PFSK-1 (cell line): ENCODE measurements at regions not wholly inside any gene's neighbourhood (a gene's known extent, or its start where the extent isn't known, plus 50 kb on each side); places are given as distances from the start of the nearest gene placed in this dataset.

Experiments used
- POLR2AphosphoS5 ChIP-seq: IDR thresholded peaks from 2 replicates; pipeline ENCODE4 v1.6.1; 2012; ENCODE audit warnings: low read depth, mild to moderate bottlenecking, control low read depth, low read length, moderate library complexity
- TAF1 ChIP-seq: IDR thresholded peaks from 2 replicates; pipeline ENCODE4 v1.6.1; 2012; ENCODE audit warnings: low read length, control low read depth, borderline replicate concordance; ENCODE audit not compliant: insufficient read depth
- TF ChIP-seq, protein P1 (sequence below), 2 experiments: IDR thresholded peaks; 2 replicates each; pipeline versions ENCODE4 v1.6.1 to v1.8.0; 2011 to 2012; ENCODE audit warnings: low read depth in 2 of 2, low read length in 2 of 2, control low read depth in 1 of 2, inconsistent platforms in 1 of 2, mild to moderate bottlenecking in 1 of 2, moderate library complexity in 1 of 2; ENCODE audit not compliant: insufficient read depth in 1 of 2

DNA sequence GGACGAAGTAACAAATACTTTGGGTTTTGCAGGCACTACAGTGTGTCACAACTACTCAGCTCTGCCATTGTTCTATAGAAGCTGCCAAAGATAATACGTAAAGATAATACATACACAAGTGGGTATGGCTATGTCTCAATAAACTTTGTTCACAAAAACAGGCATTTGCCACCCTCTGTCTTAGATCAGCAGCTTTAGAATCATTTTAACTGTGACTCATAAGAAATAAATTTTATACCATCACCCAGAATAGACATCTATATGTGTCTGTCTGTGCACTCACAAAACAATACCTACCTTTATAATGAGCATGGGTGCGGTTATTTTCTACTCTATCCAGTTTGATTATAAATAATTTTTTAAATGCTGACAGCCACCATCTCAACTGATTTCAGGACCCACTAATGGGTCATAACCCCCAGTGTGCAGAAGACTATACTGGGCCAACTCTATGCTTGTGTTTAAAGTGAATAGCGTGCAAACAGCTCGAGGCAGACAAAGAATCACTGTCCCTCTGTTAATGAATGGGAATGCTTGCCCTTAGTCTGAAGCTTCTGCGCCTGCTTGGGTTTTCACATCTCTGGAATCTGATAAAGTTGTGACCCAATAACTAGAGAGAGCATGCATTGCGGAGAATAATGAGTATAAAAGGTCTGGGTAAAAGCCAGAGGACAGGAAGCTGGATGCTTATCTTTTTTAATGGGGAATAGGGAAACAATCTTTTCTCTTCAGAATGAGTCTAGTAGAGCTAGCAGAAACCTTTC lies 216.2 kb downstream of the PLPP3 start:
- TF ChIP-seq POLR2AphosphoS5, result no peak
- TF ChIP-seq TAF1, result no peak
- TF ChIP-seq, protein P1, sequence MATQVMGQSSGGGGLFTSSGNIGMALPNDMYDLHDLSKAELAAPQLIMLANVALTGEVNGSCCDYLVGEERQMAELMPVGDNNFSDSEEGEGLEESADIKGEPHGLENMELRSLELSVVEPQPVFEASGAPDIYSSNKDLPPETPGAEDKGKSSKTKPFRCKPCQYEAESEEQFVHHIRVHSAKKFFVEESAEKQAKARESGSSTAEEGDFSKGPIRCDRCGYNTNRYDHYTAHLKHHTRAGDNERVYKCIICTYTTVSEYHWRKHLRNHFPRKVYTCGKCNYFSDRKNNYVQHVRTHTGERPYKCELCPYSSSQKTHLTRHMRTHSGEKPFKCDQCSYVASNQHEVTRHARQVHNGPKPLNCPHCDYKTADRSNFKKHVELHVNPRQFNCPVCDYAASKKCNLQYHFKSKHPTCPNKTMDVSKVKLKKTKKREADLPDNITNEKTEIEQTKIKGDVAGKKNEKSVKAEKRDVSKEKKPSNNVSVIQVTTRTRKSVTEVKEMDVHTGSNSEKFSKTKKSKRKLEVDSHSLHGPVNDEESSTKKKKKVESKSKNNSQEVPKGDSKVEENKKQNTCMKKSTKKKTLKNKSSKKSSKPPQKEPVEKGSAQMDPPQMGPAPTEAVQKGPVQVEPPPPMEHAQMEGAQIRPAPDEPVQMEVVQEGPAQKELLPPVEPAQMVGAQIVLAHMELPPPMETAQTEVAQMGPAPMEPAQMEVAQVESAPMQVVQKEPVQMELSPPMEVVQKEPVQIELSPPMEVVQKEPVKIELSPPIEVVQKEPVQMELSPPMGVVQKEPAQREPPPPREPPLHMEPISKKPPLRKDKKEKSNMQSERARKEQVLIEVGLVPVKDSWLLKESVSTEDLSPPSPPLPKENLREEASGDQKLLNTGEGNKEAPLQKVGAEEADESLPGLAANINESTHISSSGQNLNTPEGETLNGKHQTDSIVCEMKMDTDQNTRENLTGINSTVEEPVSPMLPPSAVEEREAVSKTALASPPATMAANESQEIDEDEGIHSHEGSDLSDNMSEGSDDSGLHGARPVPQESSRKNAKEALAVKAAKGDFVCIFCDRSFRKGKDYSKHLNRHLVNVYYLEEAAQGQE (IDR thresholded peaks at IDR 0.05; ENCODE audit: insufficient read depth in 1 of 2, low read depth in 2 of 2, low read length in 2 of 2), result no peak
